ENCODE measurements at regions not wholly inside any gene's neighbourhood (a gene's known extent, or its start where the extent isn't known, plus 50 kb on each side); places are given as distances from the start of the nearest gene placed in this dataset.

GRCh38 chr20:21632031-21632734, 73.3 kb upstream of the PAX1 start:
- TF ChIP-seq CTCF (conservative IDR thresholded peaks at IDR 0.05; ENCODE audit: low read depth, low read length) (no peak), EZH2 (IDR thresholded peaks at IDR 0.05; ENCODE audit: low read length, unreplicated experiment) (no peak)
